ENCODE measurements at regions not wholly inside any gene's neighbourhood (a gene's known extent, or its start where the extent isn't known, plus 50 kb on each side); places are given as distances from the start of the nearest gene placed in this dataset.

- no peak for TF ChIP-seq CTCF (IDR thresholded peaks at IDR 0.05; ENCODE audit: low read length)
- TF ChIP-seq EZH2 (optimal IDR thresholded peaks at IDR 0.05; ENCODE audit: low read depth, low read length): no peak
These were observed 77.5 kb upstream of the HMCN1 start for GRCh38 chr1:185656663-185657062.
